GM19324 (cell line): ENCODE measurements at regions not wholly inside any gene's neighbourhood (a gene's known extent, or its start where the extent isn't known, plus 50 kb on each side); places are given as distances from the start of the nearest gene placed in this dataset.
A peak's percentile ranks its signal among the peaks of the same experiment; 100 is the strongest.

Experiments
- ATAC-seq: cut with Tn5 transposase; IDR thresholded peaks from one replicate; pipeline ENCODE4 v1.9.1; 2021; ENCODE audit warnings: mild to moderate bottlenecking, moderate library complexity; ENCODE audit not compliant: unreplicated experiment, low FRiP score

GRCh38 chr1:221396526-221396925, 345.4 kb downstream of the DUSP10 start:
- ATAC-seq = no peak

GRCh38 chr1:221397141-221397540, 344.7 kb downstream of the DUSP10 start:
- ATAC-seq = no peak

GRCh38 chr1:221397606-221398005, 344.3 kb downstream of the DUSP10 start:
- ATAC-seq = no peak

GRCh38 chr1:221405146-221405545, 336.7 kb downstream of the DUSP10 start:
- ATAC-seq = no peak

GRCh38 chr1:221408117-221408803, 333.6 kb downstream of the DUSP10 start:
- ATAC-seq = no peak

- no peak for ATAC-seq
Observed at GRCh38 chr1:221411283-221411682, 330.6 kb downstream of the DUSP10 start.

- ATAC-seq = no peak
Observed at GRCh38 chr1:221414772-221415539, 326.9 kb downstream of the DUSP10 start.

GRCh38 chr1:221415651-221416050, 326.2 kb downstream of the DUSP10 start:
- no peak for ATAC-seq

- ATAC-seq = no peak
Observed at GRCh38 chr1:221416142-221416541, 325.7 kb downstream of the DUSP10 start.

GRCh38 chr1:221416723-221417122, 325.2 kb downstream of the DUSP10 start:
- no peak for ATAC-seq

- no peak for ATAC-seq
Observed at GRCh38 chr1:221418346-221418745, 323.5 kb downstream of the DUSP10 start.

- no peak for ATAC-seq
Observed at GRCh38 chr1:221419513-221420095, 322.3 kb downstream of the DUSP10 start.

GRCh38 chr1:221429264-221429663, 312.6 kb downstream of the DUSP10 start:
- no peak for ATAC-seq

GRCh38 chr1:221430152-221430960, 311.5 kb downstream of the DUSP10 start:
- no peak for ATAC-seq

- no peak for ATAC-seq
Observed at GRCh38 chr1:221431068-221431651, 310.7 kb downstream of the DUSP10 start.

- ATAC-seq = no peak
Observed at GRCh38 chr1:221431961-221432360, 309.9 kb downstream of the DUSP10 start.

- ATAC-seq = peak; percentile 63
Observed at GRCh38 chr1:221435504-221435904, 306.4 kb downstream of the DUSP10 start.

GRCh38 chr1:221437171-221437570, 304.7 kb downstream of the DUSP10 start:
- no peak for ATAC-seq

GRCh38 chr1:221437926-221438325, 304.0 kb downstream of the DUSP10 start:
- no peak for ATAC-seq

- ATAC-seq = peak; percentile 68
Observed at GRCh38 chr1:221439008-221439746, 302.7 kb downstream of the DUSP10 start.
